WTC11 (cell line): ENCODE measurements at regions not wholly inside any gene's neighbourhood (a gene's known extent, or its start where the extent isn't known, plus 50 kb on each side); places are given as distances from the start of the nearest gene placed in this dataset.

Experiments
- CTCF ChIP-seq: fragments of 200-600 bp; IDR thresholded peaks from 2 replicates; pipeline ENCODE4 v1.8.0; 2022; ENCODE audit warnings: antibody characterized with exemption
- NFYB ChIP-seq: sonication (generic); formaldehyde crosslinking; conservative IDR thresholded peaks from 2 replicates; pipeline ENCODE4 v1.8.0; 2022; ENCODE audit warnings: low read depth, missing genetic modification reagents
- TF ChIP-seq, protein P1 (sequence below): fragments of 250-450 bp; sonication (Bioruptor Pico); IDR thresholded peaks from 2 replicates; pipeline ENCODE4 v1.9.0; 2021; ENCODE audit warnings: mild to moderate bottlenecking

- TF ChIP-seq NFYB (no peak), CTCF (no peak)
- TF ChIP-seq, protein P1, sequence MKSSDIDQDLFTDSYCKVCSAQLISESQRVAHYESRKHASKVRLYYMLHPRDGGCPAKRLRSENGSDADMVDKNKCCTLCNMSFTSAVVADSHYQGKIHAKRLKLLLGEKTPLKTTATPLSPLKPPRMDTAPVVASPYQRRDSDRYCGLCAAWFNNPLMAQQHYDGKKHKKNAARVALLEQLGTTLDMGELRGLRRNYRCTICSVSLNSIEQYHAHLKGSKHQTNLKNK (CRISPR knock-in tag): no peak
Measured at GRCh38 chr2:12173943-12174340, 427.5 kb downstream of the LPIN1 start.
